ENCODE measurements at regions not wholly inside any gene's neighbourhood (a gene's known extent, or its start where the extent isn't known, plus 50 kb on each side); places are given as distances from the start of the nearest gene placed in this dataset.

DNA sequence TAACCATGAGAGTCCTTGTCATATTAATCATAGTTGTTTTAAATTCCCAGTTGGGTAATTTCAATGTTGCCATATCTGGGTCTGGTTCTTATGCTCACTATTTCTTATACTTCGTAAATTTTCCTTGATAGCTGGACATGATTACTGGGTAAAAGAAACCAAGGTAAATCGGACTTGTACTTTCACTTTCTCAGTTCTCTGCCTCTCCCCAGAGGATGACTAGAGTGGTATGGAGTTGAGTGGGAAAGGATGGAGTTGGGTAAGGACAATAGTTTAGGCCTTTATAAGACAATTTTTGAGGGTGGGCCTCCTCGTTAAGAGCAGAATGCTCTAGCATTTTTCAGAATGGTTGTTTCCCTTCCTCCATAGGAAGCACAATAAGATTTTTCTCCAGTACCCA, 106.1 kb downstream of the CRPPA start:
- ATAC-seq (replicated peaks in 1 of 2) (no peak), DNase-seq (no peak)
- Mint-ChIP-seq H3K4me1 (ENCODE audit: low read depth) (no peaks in the 10 kb centered on the region), H3K27me3 (ENCODE audit: low read depth) (no peaks in the 10 kb centered on the region), H3K4me3 (no peak overlapping the region), H3K27ac (no peak overlapping the region), H3K36me3 (ENCODE audit: insufficient read depth in 2 of 2) (no peaks in the 10 kb centered on the region), H3K9me3 (peaks cover 0 to 3% of the 10 kb centered on the region in 2 donors)

DNA sequence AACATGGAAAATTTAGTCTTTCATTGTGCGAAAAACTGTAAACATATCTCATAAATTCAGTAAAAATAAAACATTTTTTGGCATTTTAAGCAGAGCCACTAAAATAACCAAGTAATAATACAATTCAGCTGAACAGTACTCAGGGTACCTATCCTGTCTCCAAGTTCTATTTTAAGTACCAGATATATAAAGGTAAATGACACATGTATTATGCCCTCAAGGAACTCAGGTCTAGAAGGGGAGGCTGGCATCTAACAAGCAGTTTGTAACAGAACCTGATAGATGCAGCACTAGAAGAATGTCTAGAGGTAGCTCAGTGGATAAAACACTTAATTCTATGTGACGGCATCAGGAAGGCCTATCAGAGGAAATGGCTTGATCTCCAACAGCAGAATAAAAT, 112.2 kb downstream of the CRPPA start:
- ATAC-seq (replicated peaks in 1 of 2) = no peak
- DNase-seq = no peak
- Mint-ChIP-seq H3K27ac (no peak overlapping the region), H3K36me3 (ENCODE audit: insufficient read depth in 2 of 2) (no peaks in the 10 kb centered on the region), H3K4me1 (ENCODE audit: low read depth) (no peaks in the 10 kb centered on the region), H3K27me3 (ENCODE audit: low read depth) (no peaks in the 10 kb centered on the region), H3K4me3 (no peak overlapping the region), H3K9me3 (no peaks in the 10 kb centered on the region)

DNA sequence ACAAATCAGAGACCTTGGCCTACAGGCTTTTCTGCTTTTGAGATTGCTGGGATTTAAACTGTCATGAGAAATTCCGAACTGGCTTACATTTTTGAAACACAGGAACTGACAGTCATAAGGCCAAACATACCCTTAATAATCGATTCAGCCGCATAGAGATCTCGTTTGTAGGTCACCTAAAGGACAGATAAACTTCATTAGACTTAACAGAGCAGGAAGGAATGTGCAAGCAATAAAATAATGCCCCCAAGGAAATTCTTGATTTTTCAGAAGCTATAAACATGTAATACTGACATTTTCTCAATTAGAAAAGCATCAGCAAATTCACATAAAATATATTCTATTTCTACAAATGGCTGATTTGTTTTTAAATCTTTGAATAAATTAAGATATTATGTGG, 120.0 kb downstream of the CRPPA start:
- H3K4me1 Mint-ChIP-seq (ENCODE audit: low read depth) = no peaks in the 10 kb centered on the region
- H3K27me3 Mint-ChIP-seq (ENCODE audit: low read depth) = no peaks in the 10 kb centered on the region
- H3K36me3 Mint-ChIP-seq (ENCODE audit: insufficient read depth in 2 of 2) = no peaks in the 10 kb centered on the region
- DNase-seq (no peak), ATAC-seq (replicated peaks in 1 of 2) (no peak)
- H3K4me3 Mint-ChIP-seq = no peak overlapping the region
- no peak overlapping the region for H3K27ac Mint-ChIP-seq
- no peaks in the 10 kb centered on the region for H3K9me3 Mint-ChIP-seq

DNA sequence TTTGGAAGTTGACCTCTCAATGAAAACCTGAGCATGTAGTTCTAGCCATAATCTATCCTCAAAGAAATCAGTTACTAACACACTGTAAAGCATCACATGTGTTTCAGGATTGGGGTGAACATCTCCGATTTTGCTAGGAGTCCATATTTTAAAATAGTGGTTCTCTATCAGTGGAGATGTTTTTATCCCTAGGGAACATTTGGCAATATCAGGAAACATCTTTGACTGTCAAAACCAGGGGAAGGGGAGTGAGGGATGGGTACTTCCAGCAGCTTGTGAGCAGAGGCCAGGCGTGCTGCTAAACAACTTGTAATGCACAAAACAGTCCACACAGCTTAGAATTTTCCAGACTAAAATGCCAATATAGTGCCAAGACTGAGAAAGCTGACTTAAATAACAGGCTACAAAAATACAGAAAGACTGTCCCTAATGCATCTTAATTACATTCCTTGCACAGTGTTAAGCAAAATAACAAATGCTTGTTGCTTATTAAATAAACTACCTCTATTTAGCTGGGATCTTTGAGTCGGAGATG, 120.9 kb downstream of the CRPPA start:
- ATAC-seq (replicated peaks in 1 of 2) (no peak), DNase-seq (no peak)
- no peak overlapping the region for H3K27ac Mint-ChIP-seq
- H3K27me3 Mint-ChIP-seq (ENCODE audit: low read depth) = no peaks in the 10 kb centered on the region
- no peaks in the 10 kb centered on the region for H3K4me1 Mint-ChIP-seq (ENCODE audit: low read depth)
- H3K9me3 Mint-ChIP-seq = no peaks in the 10 kb centered on the region
- no peak overlapping the region for H3K4me3 Mint-ChIP-seq
- no peaks in the 10 kb centered on the region for H3K36me3 Mint-ChIP-seq (ENCODE audit: insufficient read depth in 2 of 2)

DNA sequence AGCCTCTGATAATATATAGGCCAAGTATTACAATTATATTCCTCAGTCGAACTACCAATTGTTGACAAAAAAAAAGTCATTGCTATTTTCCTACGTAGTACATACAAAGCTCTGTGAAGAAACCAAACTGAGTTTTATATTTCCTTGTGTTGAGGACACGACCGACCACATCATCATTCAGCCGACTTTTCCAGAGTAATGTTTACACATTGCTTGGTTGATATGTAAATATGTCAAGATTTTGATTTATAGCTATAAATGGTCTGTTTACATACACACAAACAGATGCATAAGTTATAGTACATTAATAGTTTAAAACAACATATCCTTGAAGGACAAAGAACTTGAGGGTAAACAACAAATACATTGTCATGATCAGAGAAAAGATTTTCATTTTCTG, 121.5 kb downstream of the CRPPA start:
- Mint-ChIP-seq H3K9me3 (no peaks in the 10 kb centered on the region), H3K27me3 (ENCODE audit: low read depth) (no peaks in the 10 kb centered on the region), H3K27ac (no peak overlapping the region), H3K4me1 (ENCODE audit: low read depth) (no peaks in the 10 kb centered on the region), H3K36me3 (ENCODE audit: insufficient read depth in 2 of 2) (no peaks in the 10 kb centered on the region), H3K4me3 (no peak overlapping the region)
- DNase-seq (no peak), ATAC-seq (replicated peaks in 1 of 2) (no peak)

DNA sequence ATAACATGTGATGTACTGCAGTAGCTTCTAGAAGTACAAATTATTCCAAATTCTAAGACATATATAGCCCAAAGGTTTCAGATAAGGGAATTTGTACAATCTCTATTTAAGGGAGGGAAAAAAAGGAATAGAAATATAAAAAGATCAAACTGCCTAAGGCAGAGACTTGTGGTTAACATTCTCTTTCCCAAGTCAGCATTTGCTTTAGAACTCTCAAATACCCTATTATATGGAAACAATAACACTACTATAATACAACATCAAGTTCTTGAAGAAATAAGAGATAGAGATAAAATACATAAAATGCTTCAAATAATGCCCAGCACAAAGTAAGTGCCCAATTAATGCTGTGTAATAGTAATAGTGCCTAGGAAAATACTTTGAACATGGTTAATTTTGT, 123.1 kb downstream of the CRPPA start:
- Mint-ChIP-seq H3K9me3 (no peaks in the 10 kb centered on the region), H3K27ac (no peak overlapping the region), H3K4me3 (no peak overlapping the region), H3K4me1 (ENCODE audit: low read depth) (no peaks in the 10 kb centered on the region), H3K27me3 (ENCODE audit: low read depth) (no peaks in the 10 kb centered on the region), H3K36me3 (ENCODE audit: insufficient read depth in 2 of 2) (no peaks in the 10 kb centered on the region)
- ATAC-seq (replicated peaks in 1 of 2) = no peak
- DNase-seq = no peak

DNA sequence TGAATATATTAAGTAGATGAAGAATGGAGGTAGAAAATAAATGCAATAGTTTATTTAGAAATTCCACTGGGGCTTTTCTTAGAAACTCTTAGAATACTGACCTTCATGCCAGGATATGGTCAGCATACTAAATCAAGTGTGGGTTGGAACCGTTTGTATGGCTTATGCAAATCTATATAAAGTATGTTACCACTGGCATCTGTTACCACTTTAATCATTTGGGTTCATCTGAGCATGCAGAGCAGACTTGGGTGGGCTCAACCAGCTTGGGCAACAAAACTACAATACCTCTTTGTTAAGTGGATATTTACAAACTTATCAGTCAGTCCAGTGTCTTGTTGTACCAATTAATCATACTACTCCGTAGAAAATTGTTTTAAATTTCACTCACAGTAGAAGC, 125.8 kb downstream of the CRPPA start:
- H3K4me1 Mint-ChIP-seq (ENCODE audit: low read depth) = no peaks in the 10 kb centered on the region
- no peaks in the 10 kb centered on the region for H3K9me3 Mint-ChIP-seq
- no peak overlapping the region for H3K27ac Mint-ChIP-seq
- no peak overlapping the region for H3K4me3 Mint-ChIP-seq
- no peak for DNase-seq
- no peak for ATAC-seq (replicated peaks in 1 of 2)
- H3K36me3 Mint-ChIP-seq (ENCODE audit: insufficient read depth in 2 of 2) = no peaks in the 10 kb centered on the region
- no peaks in the 10 kb centered on the region for H3K27me3 Mint-ChIP-seq (ENCODE audit: low read depth)

DNA sequence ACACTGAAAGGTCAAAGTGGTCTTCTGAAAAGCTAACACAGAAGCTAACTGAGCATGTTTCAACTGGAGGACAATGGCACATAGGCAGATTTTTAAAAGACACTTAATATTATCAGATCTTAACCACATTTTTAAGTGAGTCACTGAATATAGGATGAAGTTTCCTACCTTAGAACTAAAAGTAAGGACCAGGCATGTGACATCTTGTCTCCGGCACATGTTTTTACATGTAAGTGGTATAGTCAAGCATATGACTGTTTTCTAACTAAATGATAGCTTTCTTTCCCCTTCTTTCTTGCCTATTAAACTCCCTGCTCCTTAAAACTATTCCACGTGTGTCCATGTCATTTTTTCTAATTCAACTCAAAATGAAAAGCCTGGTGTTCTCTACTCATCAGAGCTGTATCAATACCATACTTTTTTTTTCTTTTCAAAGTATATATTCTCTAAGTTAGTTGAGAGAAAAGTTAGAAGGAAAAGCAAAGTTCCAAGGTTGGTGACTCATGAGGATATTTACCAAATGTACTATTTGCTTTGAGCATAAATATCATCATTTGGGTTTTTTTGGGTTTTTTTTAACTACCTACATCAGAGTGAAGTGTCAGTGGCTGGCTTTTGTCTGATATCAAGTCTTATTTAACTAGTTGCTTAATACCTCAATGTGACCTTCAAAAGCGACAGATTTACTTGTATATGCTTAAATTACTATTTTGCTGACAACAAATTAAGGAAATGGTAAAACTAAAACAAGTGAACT, 127.5 kb downstream of the CRPPA start:
- Mint-ChIP-seq H3K27me3 (ENCODE audit: low read depth) (no peaks in the 10 kb centered on the region), H3K27ac (no peak overlapping the region), H3K4me3 (no peak overlapping the region), H3K36me3 (ENCODE audit: insufficient read depth in 2 of 2) (no peaks in the 10 kb centered on the region), H3K4me1 (ENCODE audit: low read depth) (no peaks in the 10 kb centered on the region), H3K9me3 (no peaks in the 10 kb centered on the region)
- DNase-seq (no peak), ATAC-seq (replicated peaks in 1 of 2) (no peak)

DNA sequence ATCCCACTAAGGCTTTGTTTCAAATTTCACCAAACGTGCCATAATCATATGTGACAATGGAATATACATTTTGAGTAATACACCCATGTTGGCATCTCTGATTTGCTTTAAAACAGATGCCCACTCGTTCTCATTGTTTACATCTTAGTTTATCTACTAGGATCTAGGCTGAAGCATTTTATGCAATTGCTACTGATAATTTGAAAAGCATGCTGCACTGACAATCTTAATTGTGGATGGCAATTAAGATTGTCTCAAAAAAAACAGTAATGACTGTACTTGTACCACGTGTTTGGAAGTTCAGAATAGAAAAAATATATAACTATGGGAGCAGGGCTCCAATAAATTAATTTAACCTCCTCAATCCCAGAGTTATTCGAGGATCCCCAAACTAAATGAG, 136.8 kb downstream of the CRPPA start:
- Mint-ChIP-seq H3K27ac (no peak overlapping the region), H3K9me3 (peaks cover 0 to 2% of the 10 kb centered on the region in 2 donors), H3K27me3 (ENCODE audit: low read depth) (no peaks in the 10 kb centered on the region), H3K36me3 (ENCODE audit: insufficient read depth in 2 of 2) (no peaks in the 10 kb centered on the region), H3K4me3 (no peak overlapping the region), H3K4me1 (ENCODE audit: low read depth) (no peaks in the 10 kb centered on the region)
- ATAC-seq (replicated peaks in 1 of 2) (no peak), DNase-seq (no peak)

DNA sequence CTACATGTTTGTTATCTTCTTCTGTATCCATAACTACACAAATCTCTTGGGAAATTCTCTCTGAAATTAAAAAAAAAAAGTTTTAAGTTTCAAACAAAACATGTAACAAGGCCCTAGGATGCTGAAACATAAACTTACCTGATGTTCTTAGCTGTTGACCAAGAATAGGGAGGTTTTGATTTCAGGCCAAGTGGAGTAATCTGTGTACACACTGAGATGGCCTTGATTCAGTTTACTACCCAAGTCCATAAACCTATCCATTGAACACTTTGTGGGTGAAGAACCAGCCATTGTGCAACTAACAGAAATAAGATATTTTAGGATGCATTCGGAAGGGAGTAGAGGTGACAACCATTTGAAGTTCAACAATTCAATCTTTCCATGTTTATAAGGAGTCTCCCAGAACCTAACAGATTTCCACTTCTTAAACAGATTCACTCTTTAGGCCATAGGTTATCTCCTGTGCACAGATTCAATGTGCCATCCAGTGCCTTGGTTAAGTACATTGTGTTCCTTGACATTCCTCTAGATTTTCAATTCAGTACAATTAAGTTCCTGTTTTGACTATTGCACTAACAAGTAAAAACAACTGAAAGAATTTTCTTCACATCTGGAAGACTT, 143.1 kb downstream of the CRPPA start:
- H3K36me3 Mint-ChIP-seq (ENCODE audit: insufficient read depth in 2 of 2) = no peaks in the 10 kb centered on the region
- H3K27ac Mint-ChIP-seq = no peak overlapping the region
- no peaks in the 10 kb centered on the region for H3K27me3 Mint-ChIP-seq (ENCODE audit: low read depth)
- no peak for ATAC-seq (replicated peaks in 1 of 2)
- H3K4me1 Mint-ChIP-seq (ENCODE audit: low read depth) = no peaks in the 10 kb centered on the region
- no peak overlapping the region for H3K4me3 Mint-ChIP-seq
- H3K9me3 Mint-ChIP-seq = peaks cover 0 to 2% of the 10 kb centered on the region in 2 donors
- no peak for DNase-seq

DNA sequence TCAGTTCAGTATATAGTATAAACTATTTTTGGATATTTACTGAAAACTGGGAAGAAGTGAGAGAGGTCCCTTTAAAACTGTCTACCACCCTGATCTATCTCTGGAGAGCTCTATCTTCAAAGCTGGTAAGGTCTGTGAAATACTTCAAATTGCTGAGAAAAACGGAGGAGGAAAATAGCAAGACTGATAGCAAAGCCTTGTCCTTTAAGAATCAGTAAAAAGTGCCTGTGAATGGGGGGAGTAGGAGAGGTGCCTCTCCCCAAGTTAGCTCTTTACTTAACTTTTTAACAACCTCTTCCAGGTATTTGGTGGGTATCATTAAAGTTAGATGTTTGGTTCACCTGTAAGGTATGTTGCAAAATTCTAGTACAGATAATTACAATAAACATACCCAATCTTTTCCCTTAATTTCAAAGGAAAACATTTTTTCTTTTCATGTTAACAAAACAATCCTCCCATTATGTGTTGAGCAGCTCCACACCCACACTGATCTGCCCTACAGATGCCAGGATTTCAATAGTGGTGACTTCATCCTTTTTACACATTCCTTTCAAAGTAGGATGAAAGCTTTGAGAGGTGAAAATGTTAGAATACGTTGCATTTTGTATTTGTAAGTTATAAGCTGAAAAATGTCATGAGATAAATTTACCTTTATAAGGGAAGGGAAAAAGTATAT, 149.2 kb downstream of the CRPPA start:
- ATAC-seq (replicated peaks in 1 of 2) = no peak
- no peaks in the 10 kb centered on the region for H3K27me3 Mint-ChIP-seq (ENCODE audit: low read depth)
- H3K27ac Mint-ChIP-seq = no peak overlapping the region
- H3K9me3 Mint-ChIP-seq = no peaks in the 10 kb centered on the region
- H3K36me3 Mint-ChIP-seq (ENCODE audit: insufficient read depth in 2 of 2) = no peaks in the 10 kb centered on the region
- no peaks in the 10 kb centered on the region for H3K4me1 Mint-ChIP-seq (ENCODE audit: low read depth)
- no peak overlapping the region for H3K4me3 Mint-ChIP-seq
- no peak for DNase-seq

DNA sequence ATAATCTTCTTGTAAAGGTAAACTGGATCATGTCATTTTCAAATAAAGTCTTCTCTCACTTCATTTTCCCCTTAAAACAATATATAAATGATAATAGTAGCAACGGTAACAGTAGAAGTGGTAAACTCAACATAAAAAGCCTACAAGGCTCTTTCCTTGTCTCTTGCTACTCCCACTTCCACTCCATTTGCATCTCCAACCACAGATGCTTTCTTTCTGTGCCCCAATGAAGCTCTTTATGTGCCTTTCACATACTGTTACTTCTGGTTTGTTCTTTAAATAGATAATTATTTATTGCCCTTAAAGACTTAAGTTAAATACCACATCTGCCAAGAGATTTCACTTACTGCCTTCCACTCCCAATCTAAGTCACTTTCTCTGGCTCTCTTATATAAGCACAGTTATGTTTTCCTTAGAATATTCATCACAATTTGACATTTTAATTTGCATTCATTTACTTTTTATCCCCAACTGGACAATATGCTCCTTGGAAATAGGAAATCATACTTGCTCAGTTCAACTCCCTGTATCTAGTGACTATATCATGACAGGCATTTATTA, 149.9 kb downstream of the CRPPA start:
- Mint-ChIP-seq H3K27ac (no peak overlapping the region), H3K4me1 (ENCODE audit: low read depth) (no peaks in the 10 kb centered on the region), H3K27me3 (ENCODE audit: low read depth) (no peaks in the 10 kb centered on the region), H3K36me3 (ENCODE audit: insufficient read depth in 2 of 2) (no peaks in the 10 kb centered on the region), H3K4me3 (no peak overlapping the region), H3K9me3 (no peaks in the 10 kb centered on the region)
- ATAC-seq (replicated peaks in 1 of 2) = no peak
- no peak for DNase-seq

DNA sequence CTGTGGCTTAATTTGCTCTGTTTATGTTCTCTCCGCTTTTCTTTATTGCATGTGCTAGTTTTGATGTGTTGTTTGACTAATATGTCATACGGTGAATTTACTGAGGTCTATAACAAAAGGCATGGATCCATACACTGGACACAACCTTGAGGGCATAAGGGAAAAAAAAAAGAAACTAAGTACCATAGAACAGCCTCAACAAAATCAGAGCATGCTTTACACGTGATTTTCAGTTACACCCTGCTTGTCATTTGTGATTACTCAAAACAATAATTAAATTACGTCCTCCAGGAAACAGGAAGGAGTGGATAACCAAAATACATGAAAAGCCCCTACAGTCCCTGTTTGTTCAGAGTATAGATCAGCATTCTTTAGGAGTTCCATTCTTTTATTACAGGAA, 150.5 kb downstream of the CRPPA start:
- H3K9me3 Mint-ChIP-seq = no peaks in the 10 kb centered on the region
- H3K27me3 Mint-ChIP-seq (ENCODE audit: low read depth) = no peaks in the 10 kb centered on the region
- H3K4me1 Mint-ChIP-seq (ENCODE audit: low read depth) = no peaks in the 10 kb centered on the region
- ATAC-seq (replicated peaks in 1 of 2) (no peak), DNase-seq (no peak)
- H3K4me3 Mint-ChIP-seq = no peak overlapping the region
- H3K36me3 Mint-ChIP-seq (ENCODE audit: insufficient read depth in 2 of 2) = no peaks in the 10 kb centered on the region
- no peak overlapping the region for H3K27ac Mint-ChIP-seq
